Mesendoderm (in vitro differentiated cells): ENCODE measurements at regions not wholly inside any gene's neighbourhood (a gene's known extent, or its start where the extent isn't known, plus 50 kb on each side); places are given as distances from the start of the nearest gene placed in this dataset.

Experiments used
- DNase-seq: peaks from one replicate; pipeline ENCODE4 v3.0.0; 2013
- H2AK5ac ChIP-seq: 2 replicates; pipeline ENCODE4 v1.6.1; 2013; ENCODE audit warnings: low read length, inconsistent platforms
- H2BK120ac ChIP-seq: 2 replicates; pipeline ENCODE4 v1.6.1; 2013; ENCODE audit warnings: low read depth, mild to moderate bottlenecking, low read length, moderate library complexity, mixed read lengths
- H2BK15ac ChIP-seq: replicated peaks from 2 replicates; pipeline ENCODE4 v1.6.1; 2013; ENCODE audit warnings: low read depth, mild to moderate bottlenecking, moderate library complexity
- H2BK5ac ChIP-seq: 2 replicates; pipeline ENCODE4 v1.6.1; 2013; ENCODE audit warnings: low read length, inconsistent platforms
- H3K18ac ChIP-seq: 2 replicates; pipeline ENCODE4 v1.6.1; 2013; ENCODE audit warnings: mild to moderate bottlenecking, low read length, mixed read lengths
- H3K23ac ChIP-seq: one replicate; pipeline ENCODE4 v1.6.1; 2013; ENCODE audit warnings: low read length
- H3K27ac ChIP-seq: 2 replicates; pipeline ENCODE4 v1.5.1; 2013; ENCODE audit warnings: low read depth, mild to moderate bottlenecking, inconsistent platforms, low read length, moderate library complexity
- H3K27me3 ChIP-seq: 2 replicates; pipeline ENCODE4 v1.6.1; 2013; ENCODE audit warnings: low read length, control low read depth, mild to moderate bottlenecking, inconsistent platforms; ENCODE audit not compliant: insufficient read depth, poor library complexity
- H3K36me3 ChIP-seq: 2 replicates; pipeline ENCODE4 v1.6.1; 2013; ENCODE audit warnings: low read length, inconsistent platforms; ENCODE audit not compliant: control insufficient read depth, insufficient read depth
- H3K4ac ChIP-seq: one replicate; pipeline ENCODE4 v1.6.1; 2013; ENCODE audit warnings: low read depth, mild to moderate bottlenecking, low read length, moderate library complexity
- H3K4me1 ChIP-seq: 2 replicates; pipeline ENCODE4 v1.6.1; 2013; ENCODE audit warnings: low read depth, low read length, inconsistent platforms; ENCODE audit not compliant: control insufficient read depth
- H3K4me2 ChIP-seq: 2 replicates; pipeline ENCODE4 v1.6.1; 2013; ENCODE audit warnings: low read length
- H3K4me3 ChIP-seq: 2 replicates; pipeline ENCODE4 v1.5.1; 2013; ENCODE audit warnings: mild to moderate bottlenecking, low read length
- H3K56ac ChIP-seq: one replicate; pipeline ENCODE4 v1.6.1; 2013; ENCODE audit warnings: low read length
- H3K79me1 ChIP-seq: 2 replicates; pipeline ENCODE4 v1.6.1; 2013; ENCODE audit warnings: low read length, inconsistent platforms
- H3K79me2 ChIP-seq: 2 replicates; pipeline ENCODE4 v1.6.1; 2013; ENCODE audit warnings: mild to moderate bottlenecking, low read length; ENCODE audit not compliant: control insufficient read depth, insufficient read depth
- H3K9ac ChIP-seq: 2 replicates; pipeline ENCODE4 v1.6.1; 2013; ENCODE audit warnings: low read length, inconsistent platforms
- H4K5ac ChIP-seq: one replicate; pipeline ENCODE4 v1.6.1; 2013; ENCODE audit warnings: low read length
- H4K8ac ChIP-seq: one replicate; pipeline ENCODE4 v1.6.1; 2013; ENCODE audit warnings: low read depth, mild to moderate bottlenecking, control low read depth, low read length, moderate library complexity
- WGBS: extraction: QIAGEN DNeasy Blood & Tissue Kit; methylation state at CpG from one replicate; pipeline ENCODE4 v1.1.7; 2013; ENCODE audit warnings: low lambda C conversion rate, missing lambda C conversion rate; ENCODE audit not compliant: insufficient coverage; ENCODE audit errors: extremely low coverage; 5-methylcytosine and 5-hydroxymethylcytosine counted together

- H3K4ac ChIP-seq = no peak overlapping the region
- no peak overlapping the region for H3K9ac ChIP-seq
- no peak overlapping the region for H3K56ac ChIP-seq
- H3K36me3 ChIP-seq = no peaks in the 10 kb centered on the region
- H3K27me3 ChIP-seq = no peaks in the 10 kb centered on the region
- no peak overlapping the region for H3K18ac ChIP-seq
- H2BK15ac ChIP-seq = no peak overlapping the region
- no peak overlapping the region for H3K4me2 ChIP-seq
- no peaks in the 10 kb centered on the region for H3K79me1 ChIP-seq
- H3K79me2 ChIP-seq = no peaks in the 10 kb centered on the region
- no peak overlapping the region for H2BK5ac ChIP-seq
- no peak overlapping the region for H2BK120ac ChIP-seq
- H3K23ac ChIP-seq = no peak overlapping the region
- no peak for DNase-seq
- no peak overlapping the region for H3K4me3 ChIP-seq
- no peak overlapping the region for H2AK5ac ChIP-seq
- no peak overlapping the region for H4K8ac ChIP-seq
- no peak overlapping the region for H4K5ac ChIP-seq
- H3K27ac ChIP-seq = no peak overlapping the region
- no peaks in the 10 kb centered on the region for H3K4me1 ChIP-seq
Observed at GRCh38 chr13:76621705-76622104, 264.5 kb downstream of the KCTD12 start.

DNA sequence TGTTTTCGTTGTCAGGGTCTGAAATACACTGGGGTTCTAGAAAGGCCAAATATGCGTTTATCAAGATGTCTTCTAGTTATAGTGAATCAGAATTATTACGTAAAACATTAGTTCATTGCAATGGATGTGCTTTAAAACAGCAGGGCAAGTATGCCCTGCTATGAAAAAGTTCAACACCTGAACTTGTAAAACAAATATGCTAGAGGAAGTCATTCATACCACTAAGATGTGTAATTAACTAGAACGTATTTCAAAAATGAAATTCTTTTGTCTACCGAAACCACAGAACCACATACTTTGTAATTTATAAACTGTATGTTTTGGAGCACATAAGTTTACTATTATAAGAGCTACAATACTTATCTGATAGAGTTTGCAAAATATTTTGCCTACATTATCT, 266.2 kb downstream of the KCTD12 start:
- no CpG with 5 or more reads among the region's 5 CpGs for WGBS
- Histone ChIP-seq H3K27ac (no peak overlapping the region), H3K4ac (no peak overlapping the region)

GRCh38 chr13:76619631-76620030, 266.6 kb downstream of the KCTD12 start:
- H2BK15ac ChIP-seq = no peak overlapping the region
- no peak for DNase-seq

More for the DNA sequence above, 266.2 kb downstream of the KCTD12 start:
- no peak overlapping the region for H2BK5ac ChIP-seq
- no peak for DNase-seq
- no peak overlapping the region for H3K9ac ChIP-seq
- H3K79me2 ChIP-seq = no peaks in the 10 kb centered on the region
- no peaks in the 10 kb centered on the region for H3K27me3 ChIP-seq
- H3K4me3 ChIP-seq = no peak overlapping the region
- H2BK120ac ChIP-seq = no peak overlapping the region
- H2AK5ac ChIP-seq = no peak overlapping the region
- no peaks in the 10 kb centered on the region for H3K79me1 ChIP-seq
- no peak overlapping the region for H4K5ac ChIP-seq
- H3K56ac ChIP-seq = no peak overlapping the region
- H3K4me1 ChIP-seq = no peaks in the 10 kb centered on the region
- no peak overlapping the region for H3K18ac ChIP-seq
- H3K23ac ChIP-seq = no peak overlapping the region
- H4K8ac ChIP-seq = no peak overlapping the region
- no peak overlapping the region for H2BK15ac ChIP-seq
- H3K36me3 ChIP-seq = no peaks in the 10 kb centered on the region
- no peak overlapping the region for H3K4me2 ChIP-seq

DNA sequence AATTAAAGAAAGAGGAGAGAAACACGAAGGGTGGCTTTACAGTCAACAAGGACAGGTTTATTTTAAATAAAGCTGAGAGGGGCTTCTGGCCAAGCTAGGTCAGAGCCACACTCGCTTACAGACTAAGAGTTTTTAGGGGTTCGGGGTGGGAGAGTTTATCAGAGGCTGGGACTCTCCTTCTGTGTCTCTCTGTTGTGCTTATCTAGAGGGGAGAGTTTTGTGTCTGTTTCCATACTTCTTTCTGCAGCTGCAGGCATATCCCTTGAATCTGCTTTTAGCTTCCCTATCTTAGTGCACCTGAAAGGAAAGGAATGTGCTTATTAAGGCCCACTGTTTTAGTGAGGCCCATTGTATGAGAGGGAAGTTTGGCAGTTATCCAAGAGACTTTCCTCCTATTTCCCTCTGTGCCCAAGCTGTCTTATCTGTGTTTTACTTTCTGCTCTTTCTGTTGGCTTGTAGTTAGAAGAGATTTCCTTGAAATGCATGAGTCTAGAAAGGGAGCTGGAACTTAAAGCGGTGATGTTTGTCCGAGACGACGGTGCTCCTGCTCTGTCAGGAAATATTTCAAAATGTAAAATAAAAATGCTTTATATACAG, 275.3 kb downstream of the KCTD12 start:
- Histone ChIP-seq H4K8ac (no peak overlapping the region), H3K4me2 (no peak overlapping the region), H3K79me2 (no peaks in the 10 kb centered on the region), H4K5ac (no peak overlapping the region), H3K79me1 (no peaks in the 10 kb centered on the region), H3K4me1 (no peaks in the 10 kb centered on the region), H3K4me3 (no peak overlapping the region), H3K9ac (no peak overlapping the region), H2AK5ac (no peak overlapping the region), H3K27ac (no peak overlapping the region), H2BK15ac (no peak overlapping the region), H3K36me3 (no peaks in the 10 kb centered on the region), H3K4ac (no peak overlapping the region), H2BK120ac (no peak overlapping the region), H3K23ac (no peak overlapping the region), H3K27me3 (no peaks in the 10 kb centered on the region), H2BK5ac (no peak overlapping the region), H3K56ac (no peak overlapping the region), H3K18ac (no peak overlapping the region)
- no peak for DNase-seq
- no CpG with 5 or more reads among the region's 7 CpGs for WGBS

More at GRCh38 chr13:76619631-76620030, 266.6 kb downstream of the KCTD12 start:
- Histone ChIP-seq H3K18ac (no peak overlapping the region), H4K5ac (no peak overlapping the region), H2BK120ac (no peak overlapping the region), H3K23ac (no peak overlapping the region), H3K4me1 (no peaks in the 10 kb centered on the region), H3K4me3 (no peak overlapping the region), H3K4me2 (no peak overlapping the region), H4K8ac (no peak overlapping the region), H3K79me2 (no peaks in the 10 kb centered on the region), H3K4ac (no peak overlapping the region), H3K79me1 (no peaks in the 10 kb centered on the region), H3K36me3 (no peaks in the 10 kb centered on the region), H3K27me3 (no peaks in the 10 kb centered on the region), H2BK5ac (no peak overlapping the region), H3K9ac (no peak overlapping the region), H3K56ac (no peak overlapping the region), H2AK5ac (no peak overlapping the region), H3K27ac (no peak overlapping the region)

- H3K79me2 ChIP-seq = no peaks in the 10 kb centered on the region
- H3K79me1 ChIP-seq = no peaks in the 10 kb centered on the region
- H3K18ac ChIP-seq = no peak overlapping the region
- no peak overlapping the region for H3K9ac ChIP-seq
- no peak overlapping the region for H3K4me3 ChIP-seq
- DNase-seq = no peak
- no peak overlapping the region for H2BK15ac ChIP-seq
- H3K36me3 ChIP-seq = no peaks in the 10 kb centered on the region
- H2AK5ac ChIP-seq = no peak overlapping the region
- no peak overlapping the region for H4K8ac ChIP-seq
- H3K27ac ChIP-seq = no peak overlapping the region
- no peak overlapping the region for H3K4me2 ChIP-seq
- no peak overlapping the region for H2BK5ac ChIP-seq
- WGBS = no CpG with 5 or more reads among the region's 2 CpGs
- H3K4ac ChIP-seq = no peak overlapping the region
- no peaks in the 10 kb centered on the region for H3K27me3 ChIP-seq
- no peak overlapping the region for H4K5ac ChIP-seq
- no peak overlapping the region for H3K56ac ChIP-seq
- no peaks in the 10 kb centered on the region for H3K4me1 ChIP-seq
- H2BK120ac ChIP-seq = no peak overlapping the region
- H3K23ac ChIP-seq = no peak overlapping the region
Observed at GRCh38 chr13:76609643-76610042, 276.6 kb downstream of the KCTD12 start.

GRCh38 chr13:76607866-76608265, 278.3 kb downstream of the KCTD12 start:
- no peaks in the 10 kb centered on the region for H3K79me1 ChIP-seq
- H3K36me3 ChIP-seq = no peaks in the 10 kb centered on the region
- H3K23ac ChIP-seq = no peak overlapping the region
- no peak overlapping the region for H2BK5ac ChIP-seq
- no peak for DNase-seq
- H3K56ac ChIP-seq = no peak overlapping the region
- H3K79me2 ChIP-seq = no peaks in the 10 kb centered on the region
- no peak overlapping the region for H3K4me2 ChIP-seq
- no peaks in the 10 kb centered on the region for H3K4me1 ChIP-seq
- no peak overlapping the region for H4K5ac ChIP-seq
- H4K8ac ChIP-seq = no peak overlapping the region
- H3K27me3 ChIP-seq = no peaks in the 10 kb centered on the region
- no peak overlapping the region for H3K4me3 ChIP-seq
- no peak overlapping the region for H3K27ac ChIP-seq
- H3K4ac ChIP-seq = no peak overlapping the region
- no peak overlapping the region for H3K9ac ChIP-seq
- no peak overlapping the region for H2BK120ac ChIP-seq
- WGBS = no CpG with 5 or more reads among the region's 1 CpG
- H3K18ac ChIP-seq = no peak overlapping the region
- no peak overlapping the region for H2BK15ac ChIP-seq
- H2AK5ac ChIP-seq = no peak overlapping the region
